ENCODE measurements at regions not wholly inside any gene's neighbourhood (a gene's known extent, or its start where the extent isn't known, plus 50 kb on each side); places are given as distances from the start of the nearest gene placed in this dataset.

DNA sequence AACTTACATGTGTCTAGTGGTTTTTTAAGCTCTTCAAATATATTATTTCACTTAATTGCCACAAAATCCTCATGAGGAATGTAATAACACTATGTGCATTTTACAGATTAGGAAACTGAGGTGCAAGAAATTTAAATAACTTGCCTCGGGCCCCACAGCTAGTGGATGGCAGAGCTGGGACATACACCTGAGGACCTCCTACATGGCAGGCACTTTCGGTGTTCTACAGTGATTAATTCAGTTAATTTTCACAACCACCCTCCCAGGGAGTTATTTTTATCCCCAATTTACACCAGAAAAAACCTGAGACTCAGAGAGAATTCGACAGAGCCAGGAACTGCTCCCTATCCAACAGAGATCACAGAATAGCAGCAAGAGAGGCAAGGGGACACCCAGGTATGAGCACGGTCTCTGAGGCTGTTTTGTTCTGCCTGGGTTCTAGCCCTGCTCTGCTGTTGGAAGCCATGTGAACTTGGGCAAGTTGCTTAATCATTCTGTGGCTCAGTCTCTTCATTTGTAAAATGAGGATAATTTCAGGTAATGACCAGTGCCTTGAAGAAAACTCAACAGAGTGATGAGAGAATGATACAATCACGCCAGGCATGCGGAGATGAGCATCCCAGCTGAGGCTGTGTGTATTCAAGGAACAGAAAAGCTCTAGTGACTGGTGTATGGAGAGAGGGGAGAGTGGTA, 82.3 kb downstream of the MYCN start:
- Histone ChIP-seq H3K4me3 (ENCODE audit: low read depth in 1 of 5, low read length in 5 of 5) (no peak overlapping the region), H3K9ac (ENCODE audit: low read length in 5 of 5) (no peak overlapping the region), H3K36me3 (ENCODE audit: control insufficient read depth in 5 of 5, insufficient read depth in 5 of 5, low read length in 5 of 5) (no peaks in the 10 kb centered on the region), H3K9me3 (ENCODE audit: control insufficient read depth in 5 of 5, low read length in 5 of 5) (no peaks in the 10 kb centered on the region), H3K27ac (ENCODE audit: low read depth, low read length) (no peak overlapping the region), H3K27me3 (ENCODE audit: control insufficient read depth in 5 of 5, insufficient read depth in 4 of 5, low read length in 5 of 5) (peaks cover 0 to 9% (median 2%) of the 10 kb centered on the region in 5 donors), H3K4me1 (ENCODE audit: control insufficient read depth in 5 of 5, insufficient read depth in 5 of 5, low read length in 5 of 5) (no peaks in the 10 kb centered on the region)

DNA sequence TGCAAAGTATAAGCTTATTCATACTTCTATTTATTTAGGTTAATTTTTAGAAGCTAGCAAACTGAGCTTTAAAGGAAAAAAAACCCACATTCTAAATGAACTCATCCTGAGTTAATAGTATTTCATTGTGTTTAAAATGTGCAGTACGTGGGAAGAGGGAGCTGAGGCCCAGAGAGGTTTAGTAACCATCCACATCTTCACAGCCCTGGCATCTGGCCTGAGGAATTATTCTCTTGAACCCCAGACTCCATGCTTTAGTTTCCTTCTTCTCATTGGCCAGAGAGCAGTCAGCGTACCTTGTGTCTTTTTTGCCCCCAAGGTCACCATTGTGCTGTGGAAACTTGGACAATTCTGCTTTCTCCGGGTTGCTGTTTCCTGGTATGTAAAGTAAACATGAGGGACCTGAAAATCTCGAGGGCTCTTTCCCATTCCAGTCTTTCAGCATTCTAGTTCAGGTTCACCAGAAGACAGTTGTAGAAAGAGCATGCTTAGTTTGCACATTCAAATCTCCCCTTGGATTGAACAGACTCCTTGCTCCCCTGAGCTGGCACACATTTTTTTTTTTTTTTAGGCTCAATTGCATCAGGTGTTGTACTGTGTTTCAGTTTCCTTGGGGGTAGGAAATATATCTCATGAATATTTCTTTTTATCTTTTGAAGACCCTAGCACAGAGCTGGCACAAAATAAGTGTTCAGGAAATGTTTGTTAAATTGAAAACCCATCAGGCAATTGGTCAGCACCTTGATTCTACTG, 81.4 kb downstream of the MYCN start:
- no peak overlapping the region for H3K27ac ChIP-seq (ENCODE audit: low read depth, low read length)

DNA sequence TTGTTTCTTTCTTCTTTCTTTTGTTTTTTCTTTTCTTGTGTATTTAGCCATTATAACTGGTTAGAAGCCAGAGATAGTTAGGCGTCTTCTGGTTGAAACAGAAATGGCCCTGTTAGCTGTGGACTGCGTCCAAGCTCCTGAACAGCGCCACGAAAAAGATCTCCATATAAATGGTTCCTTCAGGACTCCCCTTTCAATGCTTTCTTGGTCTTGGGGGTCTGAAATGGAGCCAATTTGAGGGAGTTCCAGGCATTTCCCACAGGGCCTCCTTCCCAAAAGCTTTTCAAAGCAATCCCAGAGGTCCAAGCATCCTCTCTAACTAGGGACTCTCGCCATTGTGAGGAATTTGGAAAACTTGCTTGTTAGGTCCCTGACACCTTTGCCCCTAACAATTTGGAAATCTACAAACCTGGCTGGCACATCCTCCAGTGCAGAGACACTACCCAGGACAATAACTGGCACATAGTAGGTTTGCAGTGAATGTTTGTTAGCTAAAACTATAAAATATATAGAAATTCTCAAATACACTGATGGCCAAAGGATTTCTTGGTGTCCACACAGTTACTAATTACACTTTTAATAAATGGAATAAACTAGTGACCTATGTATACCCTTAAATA, 80.1 kb downstream of the MYCN start:
- Histone ChIP-seq H3K4me1 (ENCODE audit: control insufficient read depth in 5 of 5, insufficient read depth in 5 of 5, low read length in 5 of 5) (no peaks in the 10 kb centered on the region), H3K9ac (ENCODE audit: low read length in 5 of 5) (no peak overlapping the region), H3K27me3 (ENCODE audit: control insufficient read depth in 5 of 5, insufficient read depth in 4 of 5, low read length in 5 of 5) (peaks cover 2 to 9% (median 6%) of the 10 kb centered on the region in 5 donors), H3K9me3 (ENCODE audit: control insufficient read depth in 5 of 5, low read length in 5 of 5) (no peaks in the 10 kb centered on the region), H3K27ac (ENCODE audit: low read depth, low read length) (no peak overlapping the region), H3K36me3 (ENCODE audit: control insufficient read depth in 5 of 5, insufficient read depth in 5 of 5, low read length in 5 of 5) (no peaks in the 10 kb centered on the region), H3K4me3 (ENCODE audit: low read depth in 1 of 5, low read length in 5 of 5) (no peak overlapping the region)

More for the DNA sequence above, 81.4 kb downstream of the MYCN start:
- H3K9ac ChIP-seq (ENCODE audit: low read length in 5 of 5), result no peak overlapping the region
- no peak overlapping the region for H3K4me3 ChIP-seq (ENCODE audit: low read depth in 1 of 5, low read length in 5 of 5)
- no peaks in the 10 kb centered on the region for H3K9me3 ChIP-seq (ENCODE audit: control insufficient read depth in 5 of 5, low read length in 5 of 5)
- H3K36me3 ChIP-seq (ENCODE audit: control insufficient read depth in 5 of 5, insufficient read depth in 5 of 5, low read length in 5 of 5), result no peaks in the 10 kb centered on the region
- H3K27me3 ChIP-seq (ENCODE audit: control insufficient read depth in 5 of 5, insufficient read depth in 4 of 5, low read length in 5 of 5), result peaks cover 0 to 12% (median 5%) of the 10 kb centered on the region in 5 donors
- H3K4me1 ChIP-seq (ENCODE audit: control insufficient read depth in 5 of 5, insufficient read depth in 5 of 5, low read length in 5 of 5), result no peaks in the 10 kb centered on the region

- Histone ChIP-seq H3K27ac (ENCODE audit: low read depth, low read length) (no peak overlapping the region), H3K27me3 (ENCODE audit: control insufficient read depth in 5 of 5, insufficient read depth in 4 of 5, low read length in 5 of 5) (peaks cover 8 to 16% (median 10%) of the 10 kb centered on the region in 5 donors), H3K4me1 (ENCODE audit: control insufficient read depth in 5 of 5, insufficient read depth in 5 of 5, low read length in 5 of 5) (no peaks in the 10 kb centered on the region), H3K9me3 (ENCODE audit: control insufficient read depth in 5 of 5, low read length in 5 of 5) (no peaks in the 10 kb centered on the region), H3K4me3 (ENCODE audit: low read depth in 1 of 5, low read length in 5 of 5) (no peak overlapping the region), H3K9ac (ENCODE audit: low read length in 5 of 5) (no peak overlapping the region), H3K36me3 (ENCODE audit: control insufficient read depth in 5 of 5, insufficient read depth in 5 of 5, low read length in 5 of 5) (no peaks in the 10 kb centered on the region)
These were observed 79.4 kb downstream of the MYCN start for GRCh38 chr2:16019617-16020351.

GRCh38 chr2:16019060-16019480, 78.7 kb downstream of the MYCN start:
- no peak overlapping the region for H3K9ac ChIP-seq (ENCODE audit: low read length in 5 of 5)
- H3K9me3 ChIP-seq (ENCODE audit: control insufficient read depth in 5 of 5, low read length in 5 of 5), result no peaks in the 10 kb centered on the region
- H3K27ac ChIP-seq (ENCODE audit: low read depth, low read length), result no peak overlapping the region
- H3K4me3 ChIP-seq (ENCODE audit: low read depth in 1 of 5, low read length in 5 of 5), result no peak overlapping the region
- H3K27me3 ChIP-seq (ENCODE audit: control insufficient read depth in 5 of 5, insufficient read depth in 4 of 5, low read length in 5 of 5), result peaks cover 13 to 23% (median 14%) of the 10 kb centered on the region in 5 donors
- no peaks in the 10 kb centered on the region for H3K4me1 ChIP-seq (ENCODE audit: control insufficient read depth in 5 of 5, insufficient read depth in 5 of 5, low read length in 5 of 5)
- H3K36me3 ChIP-seq (ENCODE audit: control insufficient read depth in 5 of 5, insufficient read depth in 5 of 5, low read length in 5 of 5), result no peaks in the 10 kb centered on the region

GRCh38 chr2:16018277-16019059, 78.1 kb downstream of the MYCN start:
- Histone ChIP-seq H3K36me3 (ENCODE audit: control insufficient read depth in 5 of 5, insufficient read depth in 5 of 5, low read length in 5 of 5) (no peaks in the 10 kb centered on the region), H3K27ac (ENCODE audit: low read depth, low read length) (no peak overlapping the region), H3K4me1 (ENCODE audit: control insufficient read depth in 5 of 5, insufficient read depth in 5 of 5, low read length in 5 of 5) (no peaks in the 10 kb centered on the region), H3K9ac (ENCODE audit: low read length in 5 of 5) (no peak overlapping the region), H3K9me3 (ENCODE audit: control insufficient read depth in 5 of 5, low read length in 5 of 5) (no peaks in the 10 kb centered on the region), H3K27me3 (ENCODE audit: control insufficient read depth in 5 of 5, insufficient read depth in 4 of 5, low read length in 5 of 5) (peaks cover 16 to 29% (median 19%) of the 10 kb centered on the region in 5 donors), H3K4me3 (ENCODE audit: low read depth in 1 of 5, low read length in 5 of 5) (no peak overlapping the region)

- Histone ChIP-seq H3K36me3 (ENCODE audit: control insufficient read depth in 5 of 5, insufficient read depth in 5 of 5, low read length in 5 of 5) (no peaks in the 10 kb centered on the region), H3K27me3 (ENCODE audit: control insufficient read depth in 5 of 5, insufficient read depth in 4 of 5, low read length in 5 of 5) (peaks cover 20 to 40% (median 35%) of the 10 kb centered on the region in 5 donors), H3K27ac (ENCODE audit: low read depth, low read length) (no peak overlapping the region), H3K4me1 (ENCODE audit: control insufficient read depth in 5 of 5, insufficient read depth in 5 of 5, low read length in 5 of 5) (peaks cover 0 to 3% (median 0%) of the 10 kb centered on the region in 5 donors), H3K9ac (ENCODE audit: low read length in 5 of 5) (no peak overlapping the region), H3K9me3 (ENCODE audit: control insufficient read depth in 5 of 5, low read length in 5 of 5) (no peaks in the 10 kb centered on the region), H3K4me3 (ENCODE audit: low read depth in 1 of 5, low read length in 5 of 5) (no peak overlapping the region)
These were observed 75.9 kb downstream of the MYCN start for GRCh38 chr2:16016282-16016681.

GRCh38 chr2:16015903-16016265, 75.5 kb downstream of the MYCN start:
- H3K4me3 ChIP-seq (ENCODE audit: low read depth in 1 of 5, low read length in 5 of 5), result no peak overlapping the region
- H3K27ac ChIP-seq (ENCODE audit: low read depth, low read length), result no peak overlapping the region
- no peak overlapping the region for H3K9ac ChIP-seq (ENCODE audit: low read length in 5 of 5)
- H3K9me3 ChIP-seq (ENCODE audit: control insufficient read depth in 5 of 5, low read length in 5 of 5), result no peaks in the 10 kb centered on the region
- peaks cover 20 to 44% (median 35%) of the 10 kb centered on the region in 5 donors for H3K27me3 ChIP-seq (ENCODE audit: control insufficient read depth in 5 of 5, insufficient read depth in 4 of 5, low read length in 5 of 5)
- H3K4me1 ChIP-seq (ENCODE audit: control insufficient read depth in 5 of 5, insufficient read depth in 5 of 5, low read length in 5 of 5), result peaks cover 0 to 3% (median 0%) of the 10 kb centered on the region in 5 donors
- H3K36me3 ChIP-seq (ENCODE audit: control insufficient read depth in 5 of 5, insufficient read depth in 5 of 5, low read length in 5 of 5), result no peaks in the 10 kb centered on the region

- peaks cover 0 to 3% (median 0%) of the 10 kb centered on the region in 5 donors for H3K4me1 ChIP-seq (ENCODE audit: control insufficient read depth in 5 of 5, insufficient read depth in 5 of 5, low read length in 5 of 5)
- no peak overlapping the region for H3K9ac ChIP-seq (ENCODE audit: low read length in 5 of 5)
- peaks cover 20 to 44% (median 35%) of the 10 kb centered on the region in 5 donors for H3K27me3 ChIP-seq (ENCODE audit: control insufficient read depth in 5 of 5, insufficient read depth in 4 of 5, low read length in 5 of 5)
- H3K9me3 ChIP-seq (ENCODE audit: control insufficient read depth in 5 of 5, low read length in 5 of 5), result no peaks in the 10 kb centered on the region
- no peak overlapping the region for H3K27ac ChIP-seq (ENCODE audit: low read depth, low read length)
- no peak overlapping the region for H3K4me3 ChIP-seq (ENCODE audit: low read depth in 1 of 5, low read length in 5 of 5)
- no peaks in the 10 kb centered on the region for H3K36me3 ChIP-seq (ENCODE audit: control insufficient read depth in 5 of 5, insufficient read depth in 5 of 5, low read length in 5 of 5)
These were observed 75.0 kb downstream of the MYCN start for GRCh38 chr2:16015210-16015902.
